ENCODE measurements at regions not wholly inside any gene's neighbourhood (a gene's known extent, or its start where the extent isn't known, plus 50 kb on each side); places are given as distances from the start of the nearest gene placed in this dataset.

GRCh38 chr10:1855911-1856310 lies 118.6 kb upstream of the ADARB2 start:
- H3K4me1 ChIP-seq (ENCODE audit: control insufficient read depth, insufficient read depth, low read length): no peaks in the 10 kb centered on the region
- H3K36me3 ChIP-seq (ENCODE audit: control insufficient read depth, insufficient read depth, low read length): no peaks in the 10 kb centered on the region
- dilution Hi-C loops (cut with HindIII; ENCODE audit: low sequenced_read_pairs, unreplicated experiment): no loop called here
- 41% methylated on average over 3 of the region's 8 CpGs; no CpG with 5 or more reads in 1 of the 2 experiments for WGBS, 2 experiments (ENCODE audit: extremely low coverage in 2 of 2, insufficient read length in 1 of 2)
- POLR2A ChIA-PET (ENCODE audit: unreplicated experiment): no interaction called here
- H2BK120ac ChIP-seq (ENCODE audit: low read depth, low read length): no peak overlapping the region
- no peak overlapping the region for H3K14ac ChIP-seq (replicated peaks; ENCODE audit: low read depth, low read length)
- TF ChIP-seq ELK1 (IDR thresholded peaks at IDR 0.05; ENCODE audit: borderline replicate concordance, low read depth, low read length) (no peak), POLR2A (IDR thresholded peaks at IDR 0.05; ENCODE audit: low read depth, low read length) (no peak), RAD21 (IDR thresholded peaks at IDR 0.05; ENCODE audit: low read length) (no peak), FOS (IDR thresholded peaks at IDR 0.05; ENCODE audit: low read depth, low read length) (no peak), USF2 (IDR thresholded peaks at IDR 0.05; ENCODE audit: low read depth, low read length) (no peak), NFE2L2 (IDR thresholded peaks at IDR 0.05; ENCODE audit: low read depth, low read length) (no peak), CHD1 (IDR thresholded peaks at IDR 0.05; ENCODE audit: low read depth, low read length) (no peak), BHLHE40 (IDR thresholded peaks at IDR 0.05; ENCODE audit: low read depth, low read length) (no peak), SMC3 (IDR thresholded peaks at IDR 0.05; ENCODE audit: low read depth, low read length) (no peak), MXI1 (IDR thresholded peaks at IDR 0.05; ENCODE audit: borderline replicate concordance, low read depth, low read length) (no peak), MAZ (IDR thresholded peaks at IDR 0.05; ENCODE audit: borderline replicate concordance, low read depth, low read length) (no peak), CEBPB (IDR thresholded peaks at IDR 0.05; ENCODE audit: low read depth, low read length) (no peak), RCOR1 (IDR thresholded peaks at IDR 0.05; ENCODE audit: insufficient replicate concordance, low read length) (no peak), RFX5 (IDR thresholded peaks at IDR 0.05; ENCODE audit: low read depth, low read length) (no peak), MAFK (IDR thresholded peaks at IDR 0.05; ENCODE audit: low read depth, low read length) (no peak)
- no peak overlapping the region for H2BK15ac ChIP-seq (ENCODE audit: low read depth, low read length)
- H3K9me3 ChIP-seq (ENCODE audit: control insufficient read depth, insufficient read depth, low read length): peaks cover 35% of the 10 kb centered on the region
- no peak overlapping the region for H2AK5ac ChIP-seq (ENCODE audit: low read depth, low read length)
- H3K18ac ChIP-seq (ENCODE audit: low read depth, low read length): no peak overlapping the region
- H2AK9ac ChIP-seq (replicated peaks; ENCODE audit: low read depth, low read length, poor library complexity): no peak overlapping the region
- H4K20me1 ChIP-seq (ENCODE audit: insufficient read depth, low read length): no peaks in the 10 kb centered on the region
- H3K4ac ChIP-seq (ENCODE audit: low read depth, low read length): no peak overlapping the region
- in situ Hi-C loops (cut with MboI; ENCODE audit: low sequenced_read_pairs): no loop called here
- H3K9ac ChIP-seq (ENCODE audit: low read depth, low read length): no peak overlapping the region
- no peak overlapping the region for H3K56ac ChIP-seq (ENCODE audit: extremely low read depth, insufficient read depth, low read length)
- H4K8ac ChIP-seq (ENCODE audit: low read depth in 2 of 2, low read length in 2 of 2): no peak overlapping the region
- no TSS peak for BruUV-seq (replicated peaks)
- CTCF ChIA-PET: no interaction called here
- H2BK5ac ChIP-seq (ENCODE audit: low read depth, low read length, poor library complexity, severe bottlenecking): no peak overlapping the region
- H2BK20ac ChIP-seq (ENCODE audit: low read depth, low read length): no peak overlapping the region
- no peak overlapping the region for H2AFZ ChIP-seq (replicated peaks; ENCODE audit: low read length, poor library complexity)
- no peak for DNase-seq
- H3K9me1 ChIP-seq (ENCODE audit: insufficient read depth, low read length): no peaks in the 10 kb centered on the region
- no peaks in the 10 kb centered on the region for H3K27me3 ChIP-seq (ENCODE audit: control insufficient read depth, insufficient read depth, low read length)
- ATAC-seq (ENCODE audit: low read depth): no peak
- H3K4me2 ChIP-seq (ENCODE audit: low read depth, low read length): no peak overlapping the region
- H3K23ac ChIP-seq (ENCODE audit: low read depth, low read length): no peak overlapping the region
- intact Hi-C loops (cut with micrococcal nuclease): no loop called here
- H3K79me1 ChIP-seq (ENCODE audit: low read depth in 1 of 2, low read length in 2 of 2): no peaks in the 10 kb centered on the region
- no peak overlapping the region for H3K27ac ChIP-seq (ENCODE audit: insufficient read depth, low read length)
- no peak overlapping the region for H4K5ac ChIP-seq (ENCODE audit: low read depth, low read length)
- no peak overlapping the region for H3K4me3 ChIP-seq (ENCODE audit: insufficient read depth, low read depth, low read length)
- H4K91ac ChIP-seq (ENCODE audit: insufficient read depth, low read depth, low read length): no peak overlapping the region
